H9 (cell line): ENCODE measurements at regions not wholly inside any gene's neighbourhood (a gene's known extent, or its start where the extent isn't known, plus 50 kb on each side); places are given as distances from the start of the nearest gene placed in this dataset.

Experiments used
- DNase-seq: peaks from one replicate; pipeline ENCODE4 v3.0.0-alpha.2; 2017
- H2AFZ ChIP-seq: one replicate; pipeline ENCODE4 v1.6.1; 2013; ENCODE audit warnings: mild to moderate bottlenecking, low read length, control low read depth, moderate library complexity
- H2AK5ac ChIP-seq: 2 replicates; pipeline ENCODE4 v1.6.1; 2013; ENCODE audit warnings: low read length, control low read depth, mixed read lengths; ENCODE audit not compliant: insufficient read length
- H2BK120ac ChIP-seq: one replicate; pipeline ENCODE4 v1.6.1; 2013; ENCODE audit warnings: low read depth, mild to moderate bottlenecking, low read length, control low read depth, inconsistent platforms; ENCODE audit not compliant: poor library complexity, severe bottlenecking
- H2BK12ac ChIP-seq: 2 replicates; pipeline ENCODE4 v1.6.1; 2013; ENCODE audit warnings: low read length, control low read depth, mixed read lengths, low read depth; ENCODE audit not compliant: insufficient read length
- H2BK15ac ChIP-seq: 2 replicates; pipeline ENCODE4 v1.6.1; 2013; ENCODE audit warnings: low read depth, low read length, control low read depth
- H2BK20ac ChIP-seq: one replicate; pipeline ENCODE4 v1.6.1; 2013; ENCODE audit warnings: low read depth, mild to moderate bottlenecking, low read length, control low read depth, inconsistent platforms; ENCODE audit not compliant: poor library complexity, severe bottlenecking
- H2BK5ac ChIP-seq: 2 replicates; pipeline ENCODE4 v1.6.1; 2013; ENCODE audit warnings: low read length, control low read depth, mixed read lengths; ENCODE audit not compliant: insufficient read length
- H3K14ac ChIP-seq: 2 replicates; pipeline ENCODE4 v1.6.1; 2013; ENCODE audit warnings: low read length, control low read depth; ENCODE audit not compliant: insufficient read depth
- H3K18ac ChIP-seq: 2 replicates; pipeline ENCODE4 v1.6.1; 2013; ENCODE audit warnings: low read depth, mild to moderate bottlenecking, mixed read lengths, low read length, control low read depth; ENCODE audit not compliant: insufficient read length
- H3K23ac ChIP-seq: 2 replicates; pipeline ENCODE4 v1.6.1; 2013; ENCODE audit warnings: low read length, control low read depth, mixed read lengths, low read depth; ENCODE audit not compliant: insufficient read length
- H3K23me2 ChIP-seq: 2 replicates; pipeline ENCODE4 v1.6.1; 2013; ENCODE audit warnings: low read depth, mild to moderate bottlenecking, mixed read lengths, low read length, control low read depth; ENCODE audit not compliant: insufficient read length, poor library complexity, severe bottlenecking
- H3K27ac ChIP-seq: 2 replicates; pipeline ENCODE4 v1.5.1; 2013; ENCODE audit warnings: low read length, control low read depth, mixed read lengths, low read depth; ENCODE audit not compliant: insufficient read length
- H3K27me3 ChIP-seq: 2 replicates; pipeline ENCODE4 v1.6.1; 2013; ENCODE audit warnings: low read length, control low read depth, inconsistent platforms; ENCODE audit not compliant: insufficient read depth
- H3K4ac ChIP-seq: 2 replicates; pipeline ENCODE4 v1.6.1; 2013; ENCODE audit warnings: low read depth, mild to moderate bottlenecking, control low read depth, inconsistent platforms, low read length, moderate library complexity
- H3K4me1 ChIP-seq: 2 replicates; pipeline ENCODE4 v1.6.1; 2013; ENCODE audit warnings: low read length, control low read depth, inconsistent platforms; ENCODE audit not compliant: insufficient read depth
- H3K4me2 ChIP-seq: 2 replicates; pipeline ENCODE4 v1.6.1; 2013; ENCODE audit warnings: low read length, control low read depth, mixed read lengths; ENCODE audit not compliant: insufficient read length, insufficient read depth
- H3K56ac ChIP-seq: 2 replicates; pipeline ENCODE4 v1.6.1; 2013; ENCODE audit warnings: low read depth, mild to moderate bottlenecking, mixed read lengths, low read length, control low read depth; ENCODE audit not compliant: insufficient read length
- H3K79me1 ChIP-seq: 2 replicates; pipeline ENCODE4 v1.6.1; 2013; ENCODE audit warnings: low read depth, mild to moderate bottlenecking, moderate library complexity, low read length, control low read depth, inconsistent platforms; ENCODE audit not compliant: insufficient read depth, poor library complexity, severe bottlenecking
- H3K79me2 ChIP-seq: 2 replicates; pipeline ENCODE4 v1.6.1; 2013; ENCODE audit warnings: low read length, control low read depth, inconsistent platforms; ENCODE audit not compliant: insufficient read depth
- H3K9ac ChIP-seq: 2 replicates; pipeline ENCODE4 v1.6.1; 2013; ENCODE audit warnings: low read length, control low read depth, mixed read lengths; ENCODE audit not compliant: insufficient read length; ENCODE audit errors: extremely low read depth
- H3K9me3 ChIP-seq: one replicate; pipeline ENCODE4 v1.6.1; 2013; ENCODE audit warnings: low read depth, low read length, inconsistent platforms; ENCODE audit not compliant: control insufficient read depth
- H3T11ph ChIP-seq: one replicate; pipeline ENCODE4 v1.6.1; 2013; ENCODE audit warnings: mild to moderate bottlenecking, low read length, control low read depth, inconsistent platforms
- H4K20me1 ChIP-seq: one replicate; pipeline ENCODE4 v1.6.1; 2013; ENCODE audit not compliant: control insufficient read depth, insufficient read length, insufficient read depth
- H4K5ac ChIP-seq: 2 replicates; pipeline ENCODE4 v1.6.1; 2013; ENCODE audit warnings: low read depth, mild to moderate bottlenecking, mixed read lengths, low read length, control low read depth; ENCODE audit not compliant: insufficient read length
- H4K8ac ChIP-seq: replicated peaks from 2 replicates; pipeline ENCODE4 v1.6.1; 2013; ENCODE audit warnings: low read length, control low read depth, mixed read lengths, low read depth; ENCODE audit not compliant: insufficient read length
- H4K91ac ChIP-seq: 2 replicates; pipeline ENCODE4 v1.6.1; 2013; ENCODE audit warnings: low read depth, mild to moderate bottlenecking, moderate library complexity, mixed read lengths, low read length, control low read depth; ENCODE audit not compliant: insufficient read length
- H3K27ac Mint-ChIP-seq, 3 experiments: 2 replicates in 2 of 3; 3 replicates in 1 of 3; pipeline ENCODE4 v1.8.0; 2020 to 2021; ENCODE audit warnings: mixed read lengths in 3 of 3, mild to moderate bottlenecking in 1 of 3, moderate library complexity in 1 of 3
- H3K27me3 Mint-ChIP-seq: 2 replicates; pipeline ENCODE4 v1.8.0; 2021; ENCODE audit warnings: low read depth, mild to moderate bottlenecking, moderate library complexity, mixed read lengths
- H3K36me3 Mint-ChIP-seq, 3 experiments: 2 replicates in 2 of 3; 3 replicates in 1 of 3; pipeline ENCODE4 v1.8.0; 2020 to 2021; ENCODE audit warnings: low read depth in 3 of 3, mixed read lengths in 3 of 3; ENCODE audit not compliant: insufficient read depth in 1 of 3
- H3K4me1 Mint-ChIP-seq, 2 experiments: 2 replicates each; pipeline ENCODE4 v1.8.0; 2020; ENCODE audit warnings: mixed read lengths in 2 of 2
- H3K4me3 Mint-ChIP-seq, 2 experiments: 2 replicates in 1 of 2; 3 replicates in 1 of 2; pipeline ENCODE4 v1.8.0; 2020 to 2021; ENCODE audit warnings: mild to moderate bottlenecking in 2 of 2, mixed read lengths in 2 of 2, moderate library complexity in 1 of 2
- H3K9me3 Mint-ChIP-seq, 2 experiments: 2 replicates in 1 of 2; 3 replicates in 1 of 2; pipeline ENCODE4 v1.8.0; 2020; ENCODE audit warnings: mild to moderate bottlenecking in 2 of 2, mixed read lengths in 2 of 2, moderate library complexity in 1 of 2
- CTCF ChIP-seq: fragments of 200-600 bp; sonication (generic); conservative IDR thresholded peaks from 3 replicates; pipeline ENCODE4 v1.8.0; 2021; ENCODE audit warnings: antibody characterized with exemption, mild to moderate bottlenecking
- WGBS: extraction: QIAGEN DNeasy Blood & Tissue Kit; methylation state at CpG from one replicate; pipeline ENCODE4 v1.1.7; 2013; ENCODE audit warnings: missing lambda C conversion rate, low lambda C conversion rate, mixed read lengths; ENCODE audit not compliant: insufficient read length; ENCODE audit errors: extremely low coverage; 5-methylcytosine and 5-hydroxymethylcytosine counted together

GRCh38 chr5:86896916-86897315 is 279.2 kb downstream of the COX7C start:
- Mint-ChIP-seq H3K4me3 (no peak overlapping the region), H3K27ac (no peak overlapping the region), H3K36me3 (no peaks in the 10 kb centered on the region), H3K4me1 (peaks cover 0 to 2% of the 10 kb centered on the region in 2 experiments; a peak in 1 of 4 replicates), H3K27me3 (no peaks in the 10 kb centered on the region), H3K9me3 (no peaks in the 10 kb centered on the region)
- H2BK15ac ChIP-seq, result no peak overlapping the region
- no peaks in the 10 kb centered on the region for H3K9me3 ChIP-seq
- no peak overlapping the region for H3K23ac ChIP-seq
- DNase-seq, result no peak
- H3K79me1 ChIP-seq, result no peaks in the 10 kb centered on the region
- H3K56ac ChIP-seq, result no peak overlapping the region
- no CpG with 5 or more reads among the region's 1 CpG for WGBS
- no peak overlapping the region for H4K8ac ChIP-seq
- H3K18ac ChIP-seq, result no peak overlapping the region
- no peak overlapping the region for H4K5ac ChIP-seq
- H2AK5ac ChIP-seq, result no peak overlapping the region
- H3K27ac ChIP-seq, result no peak overlapping the region
- H3K4ac ChIP-seq, result no peak overlapping the region
- no peak overlapping the region for H3K14ac ChIP-seq
- H3K27me3 ChIP-seq, result no peaks in the 10 kb centered on the region
- no peak overlapping the region for H2BK12ac ChIP-seq
- H2BK5ac ChIP-seq, result no peak overlapping the region
- H4K20me1 ChIP-seq, result no peaks in the 10 kb centered on the region
- H3K23me2 ChIP-seq, result no peaks in the 10 kb centered on the region
- TF ChIP-seq CTCF, result no peak
- H3K4me1 ChIP-seq, result no peaks in the 10 kb centered on the region
- H2BK20ac ChIP-seq, result no peak overlapping the region
- no peak overlapping the region for H2AFZ ChIP-seq
- no peaks in the 10 kb centered on the region for H3K79me2 ChIP-seq
- no peak overlapping the region for H3T11ph ChIP-seq
- H2BK120ac ChIP-seq, result no peak overlapping the region
- H4K91ac ChIP-seq, result no peak overlapping the region
- no peak overlapping the region for H3K4me2 ChIP-seq
- no peak overlapping the region for H3K9ac ChIP-seq
